ENCODE measurements at regions not wholly inside any gene's neighbourhood (a gene's known extent, or its start where the extent isn't known, plus 50 kb on each side); places are given as distances from the start of the nearest gene placed in this dataset.

GRCh38 chr6:126199466-126199865, 140.4 kb upstream of the CENPW start:
- Mint-ChIP-seq H3K4me1 (ENCODE audit: low read depth) (no peaks in the 10 kb centered on the region), H3K27ac (no peak overlapping the region), H3K36me3 (ENCODE audit: low read depth) (no peaks in the 10 kb centered on the region), H3K9me3 (no peaks in the 10 kb centered on the region), H3K4me3 (no peak overlapping the region), H3K27me3 (ENCODE audit: insufficient read depth) (no peaks in the 10 kb centered on the region)
- no peak for DNase-seq
- TF ChIP-seq, protein P1, sequence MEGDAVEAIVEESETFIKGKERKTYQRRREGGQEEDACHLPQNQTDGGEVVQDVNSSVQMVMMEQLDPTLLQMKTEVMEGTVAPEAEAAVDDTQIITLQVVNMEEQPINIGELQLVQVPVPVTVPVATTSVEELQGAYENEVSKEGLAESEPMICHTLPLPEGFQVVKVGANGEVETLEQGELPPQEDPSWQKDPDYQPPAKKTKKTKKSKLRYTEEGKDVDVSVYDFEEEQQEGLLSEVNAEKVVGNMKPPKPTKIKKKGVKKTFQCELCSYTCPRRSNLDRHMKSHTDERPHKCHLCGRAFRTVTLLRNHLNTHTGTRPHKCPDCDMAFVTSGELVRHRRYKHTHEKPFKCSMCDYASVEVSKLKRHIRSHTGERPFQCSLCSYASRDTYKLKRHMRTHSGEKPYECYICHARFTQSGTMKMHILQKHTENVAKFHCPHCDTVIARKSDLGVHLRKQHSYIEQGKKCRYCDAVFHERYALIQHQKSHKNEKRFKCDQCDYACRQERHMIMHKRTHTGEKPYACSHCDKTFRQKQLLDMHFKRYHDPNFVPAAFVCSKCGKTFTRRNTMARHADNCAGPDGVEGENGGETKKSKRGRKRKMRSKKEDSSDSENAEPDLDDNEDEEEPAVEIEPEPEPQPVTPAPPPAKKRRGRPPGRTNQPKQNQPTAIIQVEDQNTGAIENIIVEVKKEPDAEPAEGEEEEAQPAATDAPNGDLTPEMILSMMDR (IDR thresholded peaks at IDR 0.05): no peak

DNA sequence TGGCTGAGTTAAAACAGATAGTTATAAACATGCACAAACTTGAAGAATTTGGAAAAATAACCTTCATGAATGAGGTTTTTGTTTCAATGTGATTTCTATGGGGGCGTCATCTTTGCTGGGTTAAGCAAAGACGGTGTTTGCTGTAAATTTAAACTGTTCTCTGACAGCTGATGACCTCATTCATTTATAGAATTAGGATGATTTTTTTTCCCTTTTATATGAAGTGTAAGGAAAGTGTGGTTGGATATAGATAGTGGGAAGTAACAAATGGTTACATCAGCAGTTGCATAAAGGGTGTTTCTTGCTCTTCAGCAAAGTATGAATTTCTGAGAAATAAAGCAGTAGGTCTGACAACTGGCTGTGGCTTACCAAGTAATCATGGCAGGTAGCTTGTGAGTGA, 137.2 kb upstream of the CENPW start:
- Mint-ChIP-seq H3K36me3 (ENCODE audit: low read depth) (no peaks in the 10 kb centered on the region), H3K4me3 (no peak overlapping the region), H3K4me1 (ENCODE audit: low read depth) (no peaks in the 10 kb centered on the region), H3K27ac (no peak overlapping the region), H3K27me3 (ENCODE audit: insufficient read depth) (peaks cover 2% of the 10 kb centered on the region; the same call in 1 of the 2 replicates), H3K9me3 (no peaks in the 10 kb centered on the region)
- TF ChIP-seq, protein P1 (IDR thresholded peaks at IDR 0.05): no peak
- DNase-seq: no peak

DNA sequence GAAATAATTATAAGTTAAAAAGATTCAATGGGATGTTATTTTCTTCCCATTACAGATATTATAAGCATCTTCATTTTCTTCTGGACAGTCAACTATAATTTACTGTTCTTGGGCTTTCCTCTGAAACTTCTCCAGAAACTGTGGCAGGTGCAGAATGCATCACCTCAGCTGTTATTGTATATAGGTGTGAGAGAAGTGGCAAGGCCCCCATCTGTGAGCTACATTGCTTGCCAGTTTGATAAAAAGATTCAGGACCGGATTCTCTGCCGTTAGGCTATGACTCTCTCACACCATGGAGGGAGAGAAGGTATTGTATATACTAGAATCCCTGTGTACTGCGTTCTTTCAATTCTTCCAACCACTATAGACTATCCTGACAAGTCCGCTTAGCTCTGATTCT, 135.8 kb upstream of the CENPW start:
- H3K4me3 Mint-ChIP-seq: no peak overlapping the region
- peaks cover 2% of the 10 kb centered on the region; the same call in 1 of the 2 replicates for H3K27me3 Mint-ChIP-seq (ENCODE audit: insufficient read depth)
- H3K36me3 Mint-ChIP-seq (ENCODE audit: low read depth): no peaks in the 10 kb centered on the region
- no peaks in the 10 kb centered on the region for H3K9me3 Mint-ChIP-seq
- H3K4me1 Mint-ChIP-seq (ENCODE audit: low read depth): no peaks in the 10 kb centered on the region
- no peak overlapping the region for H3K27ac Mint-ChIP-seq
- TF ChIP-seq, protein P1 (IDR thresholded peaks at IDR 0.05): no peak
- no peak for DNase-seq

GRCh38 chr6:126204598-126204997, 135.3 kb upstream of the CENPW start:
- TF ChIP-seq, protein P1 (IDR thresholded peaks at IDR 0.05): no peak
- H3K4me3 Mint-ChIP-seq: no peak overlapping the region
- no peak for DNase-seq
- no peaks in the 10 kb centered on the region for H3K9me3 Mint-ChIP-seq
- peaks cover 2% of the 10 kb centered on the region; the same call in 1 of the 2 replicates for H3K27me3 Mint-ChIP-seq (ENCODE audit: insufficient read depth)
- no peaks in the 10 kb centered on the region for H3K36me3 Mint-ChIP-seq (ENCODE audit: low read depth)
- no peak overlapping the region for H3K27ac Mint-ChIP-seq
- H3K4me1 Mint-ChIP-seq (ENCODE audit: low read depth): no peaks in the 10 kb centered on the region

GRCh38 chr6:126206504-126207246, 133.2 kb upstream of the CENPW start:
- no peak overlapping the region for H3K27ac Mint-ChIP-seq
- H3K36me3 Mint-ChIP-seq (ENCODE audit: low read depth): no peaks in the 10 kb centered on the region
- no peaks in the 10 kb centered on the region for H3K9me3 Mint-ChIP-seq
- H3K4me3 Mint-ChIP-seq: no peak overlapping the region
- no peak for DNase-seq
- H3K27me3 Mint-ChIP-seq (ENCODE audit: insufficient read depth): peaks cover 2% of the 10 kb centered on the region; the same call in 1 of the 2 replicates
- TF ChIP-seq, protein P1 (IDR thresholded peaks at IDR 0.05): no peak
- H3K4me1 Mint-ChIP-seq (ENCODE audit: low read depth): no peaks in the 10 kb centered on the region
